ENCODE measurements at regions not wholly inside any gene's neighbourhood (a gene's known extent, or its start where the extent isn't known, plus 50 kb on each side); places are given as distances from the start of the nearest gene placed in this dataset.

GRCh38 chr6:41459738-41460137, 86.4 kb upstream of the FOXP4 start:
- no peaks in the 10 kb centered on the region for H3K27me3 ChIP-seq
- no peaks in the 10 kb centered on the region for H3K4me1 ChIP-seq
- no peak for ATAC-seq
- TF ChIP-seq CTCF (IDR thresholded peaks at IDR 0.05) = no peak
- no peaks in the 10 kb centered on the region for H3K9me3 ChIP-seq
- no peaks in the 10 kb centered on the region for H3K36me3 ChIP-seq
- H3K4me3 ChIP-seq = no peak overlapping the region
- DNase-seq = no peak
- no peak overlapping the region for H3K27ac ChIP-seq
- intact Hi-C loops (cut with DNase I) = loop anchor here (10.0 kb wide), 2 partner anchors 135 to 225 kb away; no protein-coding TSS in a partner anchor

DNA sequence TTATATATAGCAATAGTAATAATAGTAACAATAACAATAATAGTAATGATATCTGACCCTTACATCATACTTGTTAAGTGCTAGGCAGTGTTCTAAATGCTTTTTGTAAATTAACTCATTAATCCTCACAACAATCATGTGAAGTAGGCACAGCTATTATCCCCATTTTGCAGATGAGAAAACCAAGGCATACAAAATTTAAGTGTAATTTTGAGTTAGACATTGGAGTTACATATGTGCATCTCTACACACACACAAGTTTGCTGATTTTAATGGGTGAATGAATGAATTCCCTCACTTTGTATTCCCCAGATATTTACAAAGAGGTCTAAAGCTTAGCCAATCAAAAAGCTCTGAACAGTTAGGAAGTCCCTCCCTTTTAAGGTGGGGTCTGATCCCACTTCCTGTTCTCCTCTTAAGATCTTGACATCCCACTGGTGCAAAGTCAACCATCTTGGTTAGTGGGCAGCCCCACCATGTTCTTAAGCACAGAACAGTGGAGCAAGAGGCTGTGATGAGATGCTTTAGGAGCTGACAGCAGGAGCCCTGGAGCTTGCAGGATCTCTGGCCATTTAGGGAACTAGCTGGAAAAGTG, 85.3 kb upstream of the FOXP4 start:
- intact Hi-C loops (cut with DNase I) = loop anchor here (10.0 kb wide), 2 partner anchors 134 to 224 kb away; no protein-coding TSS in a partner anchor
- Histone ChIP-seq H3K4me3 (no peak overlapping the region), H3K27ac (no peak overlapping the region), H3K9me3 (no peaks in the 10 kb centered on the region), H3K36me3 (no peaks in the 10 kb centered on the region), H3K27me3 (no peaks in the 10 kb centered on the region), H3K4me1 (no peaks in the 10 kb centered on the region)
- no peak for ATAC-seq
- TF ChIP-seq CTCF (IDR thresholded peaks at IDR 0.05) = no peak
- DNase-seq = no peak

DNA sequence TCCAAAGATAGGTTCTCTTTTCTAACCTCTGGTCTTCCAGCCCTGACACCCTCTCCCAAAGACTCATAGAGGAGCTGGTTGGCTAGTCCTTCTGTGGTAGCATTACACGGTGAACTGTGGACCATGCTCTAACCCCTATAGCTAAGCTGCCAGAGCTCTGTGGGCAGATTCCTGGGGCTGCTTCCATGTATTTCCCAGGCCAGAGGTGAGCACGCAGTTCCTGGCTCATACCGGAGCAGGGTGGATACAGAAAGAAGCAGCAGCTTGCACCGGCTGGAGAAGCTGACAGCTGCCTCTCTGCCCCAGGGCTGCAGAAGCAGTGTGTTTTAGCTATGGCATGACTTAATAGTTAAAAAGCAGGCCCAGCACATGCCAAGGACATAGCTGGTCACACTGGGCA, 84.1 kb upstream of the FOXP4 start:
- H3K27me3 ChIP-seq = no peaks in the 10 kb centered on the region
- ATAC-seq = no peak
- no peak overlapping the region for H3K27ac ChIP-seq
- no peaks in the 10 kb centered on the region for H3K36me3 ChIP-seq
- no peaks in the 10 kb centered on the region for H3K4me1 ChIP-seq
- H3K9me3 ChIP-seq = no peaks in the 10 kb centered on the region
- intact Hi-C loops (cut with DNase I) = loop anchor here (10.0 kb wide), 2 partner anchors 133 to 223 kb away; no protein-coding TSS in a partner anchor
- no peak for TF ChIP-seq CTCF (IDR thresholded peaks at IDR 0.05)
- no peak overlapping the region for H3K4me3 ChIP-seq
- DNase-seq = no peak

DNA sequence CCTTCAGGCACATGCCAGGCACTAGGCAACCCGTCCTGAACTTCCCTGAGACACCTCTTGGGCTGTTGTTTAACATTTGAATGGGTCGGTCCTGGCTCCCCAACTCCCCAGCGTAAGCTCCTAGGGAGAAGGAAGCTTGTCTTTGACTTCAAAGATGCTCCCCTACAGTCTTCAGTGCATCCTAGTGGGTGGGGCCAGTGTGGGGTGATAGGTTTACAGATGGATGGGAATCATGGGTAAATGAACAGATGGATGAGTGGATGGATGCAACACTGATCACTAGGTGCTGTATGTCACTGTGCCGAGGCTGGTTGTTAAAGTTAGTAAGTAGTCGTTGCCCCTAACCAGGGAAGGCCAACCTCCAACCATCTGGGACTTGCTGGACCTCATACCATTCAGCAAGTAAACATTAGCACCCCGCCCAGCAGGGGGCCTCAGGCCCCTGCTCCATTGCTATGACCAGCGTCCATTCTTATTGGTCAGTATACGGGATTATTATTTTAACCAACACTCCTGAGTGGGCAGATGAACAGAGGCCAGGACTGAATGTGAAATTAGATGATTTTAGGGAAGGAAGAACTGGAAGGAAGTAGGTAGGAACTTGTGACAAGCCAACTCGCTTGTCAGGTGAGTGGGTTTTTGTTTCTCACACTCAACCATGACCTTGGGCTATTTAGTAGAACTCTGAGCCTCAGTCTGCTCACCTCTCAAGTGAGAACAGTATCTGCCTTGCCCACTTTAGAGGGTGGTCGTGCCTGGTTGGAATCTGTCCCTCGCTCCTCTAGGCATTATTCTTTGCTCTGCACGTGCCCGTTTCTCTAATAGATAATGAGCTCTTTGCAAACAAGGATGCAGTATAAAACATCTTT, 82.9 kb upstream of the FOXP4 start:
- ATAC-seq (peak; percentile 93), DNase-seq (peak; percentile 88)
- intact Hi-C loops (cut with DNase I) = loop anchor here (10.0 kb wide), 2 partner anchors 132 to 222 kb away; no protein-coding TSS in a partner anchor
- Histone ChIP-seq H3K4me1 (no peaks in the 10 kb centered on the region), H3K9me3 (no peaks in the 10 kb centered on the region), H3K4me3 (no peak overlapping the region), H3K27me3 (no peaks in the 10 kb centered on the region), H3K27ac (no peak overlapping the region), H3K36me3 (no peaks in the 10 kb centered on the region)
- peak; percentile 70 for TF ChIP-seq CTCF (IDR thresholded peaks at IDR 0.05)

DNA sequence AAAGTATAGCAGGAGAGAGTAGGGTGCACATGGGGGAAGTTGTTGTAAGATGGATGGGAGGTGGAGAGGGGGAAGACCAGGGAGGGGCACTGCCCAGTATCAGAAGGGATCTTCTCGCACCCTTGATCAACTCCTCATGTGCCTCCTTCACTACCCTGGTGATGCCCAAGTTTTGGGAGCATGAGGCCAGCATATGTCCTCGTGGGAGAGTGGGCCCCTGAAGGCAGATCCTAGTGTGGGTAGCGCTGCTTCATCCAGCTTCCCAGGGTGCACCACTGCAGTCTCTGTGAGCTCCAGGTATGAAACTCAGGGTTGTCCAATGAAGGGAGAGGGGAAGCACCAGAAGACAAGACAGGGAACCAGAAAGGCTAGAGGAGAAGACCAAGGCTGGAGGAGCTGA, 82.2 kb upstream of the FOXP4 start:
- ATAC-seq = no peak
- Histone ChIP-seq H3K4me1 (no peaks in the 10 kb centered on the region), H3K27ac (no peak overlapping the region), H3K4me3 (no peak overlapping the region), H3K36me3 (no peaks in the 10 kb centered on the region), H3K9me3 (no peaks in the 10 kb centered on the region), H3K27me3 (no peaks in the 10 kb centered on the region)
- DNase-seq = no peak
- intact Hi-C loops (cut with DNase I) = loop anchor here (10.0 kb wide), 2 partner anchors 131 to 221 kb away; no protein-coding TSS in a partner anchor
- no peak for TF ChIP-seq CTCF (IDR thresholded peaks at IDR 0.05)
